H1 (cell line): ENCODE measurements at regions not wholly inside any gene's neighbourhood (a gene's known extent, or its start where the extent isn't known, plus 50 kb on each side); places are given as distances from the start of the nearest gene placed in this dataset.

Experiments used
- CTCF ChIA-PET: fragments of 300-600 bp; sonication (Branson Sonifier 250); formaldehyde crosslinking; loops from one replicate; lab custom pipeline; 2021; ENCODE audit not compliant: partially characterized antibody; lab: Charles Lee
- POLR2A ChIA-PET: fragments of 300-600 bp; sonication (Branson Sonifier 250); formaldehyde crosslinking; loops from one replicate; lab custom pipeline; 2021; ENCODE audit warnings: inconsistent platforms; ENCODE audit not compliant: partially characterized antibody; lab: Charles Lee
- DNase-seq, 2 experiments: peaks; one replicate each; pipeline versions ENCODE4 v3.0.0 to v3.0.0-alpha.2; 2010 to 2022; ENCODE audit warnings: low spot score in 2 of 2, low read depth in 1 of 2, mixed read lengths in 1 of 2
- FAIRE-seq: peaks from 2 replicates; lab custom pipeline; 2011; peaks lifted over from hg19 to GRCh38; lab: Jason Lieb, UNC
- H2AFZ ChIP-seq: 2 replicates; pipeline ENCODE4 v1.8.1; 2012; ENCODE audit warnings: low read length, inconsistent platforms
- H2AK5ac ChIP-seq: 2 replicates; pipeline ENCODE4 v1.6.1; 2013; ENCODE audit warnings: low read depth, low read length
- H2BK120ac ChIP-seq: replicated peaks from 2 replicates; pipeline ENCODE3; 2013; ENCODE audit warnings: low read depth, low read length, inconsistent platforms
- H2BK12ac ChIP-seq: 2 replicates; pipeline ENCODE4 v1.6.1; 2013; ENCODE audit warnings: low read depth, low read length
- H2BK15ac ChIP-seq: 2 replicates; pipeline ENCODE4 v1.6.1; 2013; ENCODE audit warnings: low read length
- H2BK20ac ChIP-seq: 2 replicates; pipeline ENCODE4 v1.6.1; 2013; ENCODE audit warnings: low read length
- H2BK5ac ChIP-seq: 2 replicates; pipeline ENCODE4 v1.6.1; 2013; ENCODE audit warnings: low read depth, low read length
- H3K14ac ChIP-seq: 2 replicates; pipeline ENCODE4 v1.6.1; 2013; ENCODE audit warnings: inconsistent platforms; ENCODE audit not compliant: insufficient read length
- H3K18ac ChIP-seq: 2 replicates; pipeline ENCODE4 v1.6.1; 2013; ENCODE audit warnings: low read length; ENCODE audit errors: extremely low read depth
- H3K23ac ChIP-seq: 2 replicates; pipeline ENCODE4 v1.6.1; 2013; ENCODE audit warnings: inconsistent platforms; ENCODE audit not compliant: insufficient read length
- H3K23me2 ChIP-seq: 2 replicates; pipeline ENCODE4 v1.6.1; 2013; ENCODE audit warnings: low read depth, low read length
- H3K27ac ChIP-seq: 2 replicates; pipeline ENCODE4 v1.6.1; 2011; ENCODE audit warnings: low read depth, low read length, inconsistent platforms
- H3K27me3 ChIP-seq, 4 experiments: replicated peaks in 1 of 4; 1 replicate in 1 of 4; 2 replicates in 3 of 4; pipeline versions ENCODE4 v1.6.1 to v1.8.1; 2011 to 2013; ENCODE audit warnings: low read length in 3 of 4, mild to moderate bottlenecking in 3 of 4, inconsistent platforms in 2 of 4, mixed read lengths in 2 of 4, moderate library complexity in 1 of 4; ENCODE audit not compliant: control insufficient read depth in 3 of 4, insufficient read depth in 3 of 4; ENCODE audit errors: extremely low read depth in 1 of 4
- H3K36me3 ChIP-seq, 4 experiments: 2 replicates each; pipeline versions ENCODE4 v1.6.1 to v1.8.1; 2011 to 2013; ENCODE audit warnings: mild to moderate bottlenecking in 4 of 4, low read length in 3 of 4, moderate library complexity in 2 of 4, control low read depth in 1 of 4, inconsistent platforms in 1 of 4; ENCODE audit not compliant: insufficient read depth in 4 of 4, control insufficient read depth in 2 of 4
- H3K4ac ChIP-seq: replicated peaks from 2 replicates; pipeline ENCODE3; 2013; ENCODE audit warnings: low read length, low read depth, mixed read lengths, inconsistent platforms; ENCODE audit not compliant: insufficient read length
- H3K4me1 ChIP-seq, 4 experiments: replicated peaks in 1 of 4; 1 replicate in 1 of 4; 2 replicates in 3 of 4; pipeline versions ENCODE4 v1.6.1 to v1.8.1; 2011 to 2013; ENCODE audit warnings: low read length in 3 of 4, inconsistent platforms in 2 of 4, mixed read lengths in 1 of 4; ENCODE audit not compliant: insufficient read depth in 4 of 4, control insufficient read depth in 3 of 4
- H3K4me2 ChIP-seq, 2 experiments: 2 replicates each; pipeline versions ENCODE4 v1.6.1 to v1.8.1; 2011 to 2013; ENCODE audit warnings: low read depth in 2 of 2, low read length in 2 of 2, control low read depth in 1 of 2, inconsistent platforms in 1 of 2, mild to moderate bottlenecking in 1 of 2; ENCODE audit not compliant: insufficient read depth in 1 of 2
- H3K4me3 ChIP-seq, 4 experiments: fragments of 200-600, 300-600 bp in 1 of 4; sonication (generic), shearing (Covaris generic), sonication (Bioruptor Twin) in 1 of 4; 2 replicates each; pipeline versions ENCODE4 v1.5.1 to v1.8.1; 2011 to 2016; ENCODE audit warnings: low read length in 4 of 4, low read depth in 3 of 4, control low read depth in 2 of 4, inconsistent platforms in 2 of 4, mild to moderate bottlenecking in 2 of 4, mixed read lengths in 1 of 4, moderate library complexity in 1 of 4; ENCODE audit not compliant: insufficient read depth in 2 of 4; ENCODE audit errors: extremely low read depth in 1 of 4
- H3K56ac ChIP-seq: replicated peaks from 2 replicates; pipeline ENCODE3; 2013; ENCODE audit warnings: low read depth, mild to moderate bottlenecking, mixed read lengths, low read length, inconsistent platforms; ENCODE audit not compliant: insufficient read length
- H3K79me1 ChIP-seq: 2 replicates; pipeline ENCODE4 v1.6.1; 2013; ENCODE audit warnings: low read depth, low read length, control low read depth
- H3K79me2 ChIP-seq, 2 experiments: 2 replicates each; pipeline versions ENCODE4 v1.6.1 to v1.8.1; 2012 to 2013; ENCODE audit warnings: low read length in 2 of 2, mild to moderate bottlenecking in 2 of 2, inconsistent platforms in 1 of 2; ENCODE audit not compliant: insufficient read depth in 2 of 2, control insufficient read depth in 1 of 2
- H3K9ac ChIP-seq, 4 experiments: replicated peaks in 1 of 4; 1 replicate in 1 of 4; 2 replicates in 3 of 4; pipeline versions ENCODE4 v1.6.1 to v1.8.1; 2011 to 2013; ENCODE audit warnings: low read depth in 3 of 4, low read length in 3 of 4, control low read depth in 2 of 4, mild to moderate bottlenecking in 2 of 4, moderate library complexity in 2 of 4, inconsistent platforms in 1 of 4; ENCODE audit errors: extremely low read depth in 1 of 4
- H3K9me3 ChIP-seq, 2 experiments: 2 replicates each; pipeline versions ENCODE4 v1.6.1 to v1.8.1; 2012 to 2013; ENCODE audit warnings: mild to moderate bottlenecking in 2 of 2, moderate library complexity in 2 of 2, control low read depth in 1 of 2, inconsistent platforms in 1 of 2, low read depth in 1 of 2, low read length in 1 of 2, mixed read lengths in 1 of 2; ENCODE audit not compliant: insufficient read depth in 2 of 2
- H4K20me1 ChIP-seq, 2 experiments: replicated peaks in 1 of 2; 2 replicates each; pipeline versions ENCODE3 to v1.8.1; 2011 to 2013; ENCODE audit warnings: inconsistent platforms in 2 of 2, low read length in 2 of 2, mild to moderate bottlenecking in 1 of 2; ENCODE audit not compliant: insufficient read depth in 2 of 2, control insufficient read depth in 1 of 2
- H4K5ac ChIP-seq: 2 replicates; pipeline ENCODE4 v1.6.1; 2013; ENCODE audit warnings: low read length, low read depth, mixed read lengths, inconsistent platforms; ENCODE audit not compliant: insufficient read length
- H4K8ac ChIP-seq: 2 replicates; pipeline ENCODE4 v1.8.0; 2013; ENCODE audit warnings: mild to moderate bottlenecking, moderate library complexity, low read length, inconsistent platforms; ENCODE audit not compliant: insufficient read depth; ENCODE audit errors: extremely low read depth
- H4K91ac ChIP-seq: replicated peaks from 2 replicates; pipeline ENCODE3; 2013; ENCODE audit warnings: low read length, mixed read lengths, inconsistent platforms; ENCODE audit not compliant: insufficient read length
- CHD7 ChIP-seq: fragments of 300-600 bp; sonication (generic); IDR thresholded peaks from 2 replicates; pipeline ENCODE4 v1.7.1; 2012; ENCODE audit warnings: low read length, moderate library complexity, mild to moderate bottlenecking, inconsistent platforms; ENCODE audit not compliant: insufficient replicate concordance
- WGBS, 2 experiments: shearing (Covaris generic) in 1 of 2; methylation state at CpG; one replicate each; pipeline versions ENCODE4 v1.1.6 to v1.1.7; 2013 to 2015; ENCODE audit warnings: low lambda C conversion rate in 2 of 2, mixed read lengths in 2 of 2, inconsistent platforms in 1 of 2, low coverage in 1 of 2, missing lambda C conversion rate in 1 of 2; ENCODE audit not compliant: insufficient replicate concordance in 2 of 2, insufficient coverage in 1 of 2, insufficient read length in 1 of 2; ENCODE audit errors: extremely low coverage in 1 of 2, missing lambda C conversion rate in 1 of 2; 5-methylcytosine and 5-hydroxymethylcytosine counted together

GRCh38 chr3:59531994-59532393, 482.2 kb upstream of the CFAP20DC start:
- Histone ChIP-seq H3K79me1 (no peaks in the 10 kb centered on the region), H3K36me3 (no peaks in the 10 kb centered on the region), H3K9ac (no peak overlapping the region), H2BK20ac (no peak overlapping the region), H3K18ac (no peak overlapping the region), H3K4me3 (no peak overlapping the region), H3K4me1 (no peaks in the 10 kb centered on the region), H2BK12ac (no peak overlapping the region), H2AK5ac (no peak overlapping the region), H2AFZ (no peak overlapping the region), H3K27me3 (no peaks in the 10 kb centered on the region; a peak in 2 of 7 replicates), H4K8ac (no peak overlapping the region), H3K56ac (no peak overlapping the region), H3K4me2 (no peak overlapping the region), H3K79me2 (no peaks in the 10 kb centered on the region), H4K20me1 (no peaks in the 10 kb centered on the region), H2BK15ac (no peak overlapping the region), H3K23me2 (no peaks in the 10 kb centered on the region), H3K9me3 (no peaks in the 10 kb centered on the region), H4K91ac (no peak overlapping the region), H3K4ac (no peak overlapping the region), H3K23ac (no peak overlapping the region), H3K14ac (no peak overlapping the region), H2BK120ac (no peak overlapping the region), H4K5ac (no peak overlapping the region), H3K27ac (no peak overlapping the region), H2BK5ac (no peak overlapping the region)
- POLR2A ChIA-PET, result no interaction called here
- 97% methylated on average over 2 of the region's 2 CpGs; no CpG with 5 or more reads in 1 of the 2 experiments for WGBS, 2 experiments
- FAIRE-seq (no peak), DNase-seq (no peak)
- CTCF ChIA-PET, result no interaction called here
- TF ChIP-seq CHD7, result no peak
